ENCODE measurements at regions not wholly inside any gene's neighbourhood (a gene's known extent, or its start where the extent isn't known, plus 50 kb on each side); places are given as distances from the start of the nearest gene placed in this dataset.

DNA sequence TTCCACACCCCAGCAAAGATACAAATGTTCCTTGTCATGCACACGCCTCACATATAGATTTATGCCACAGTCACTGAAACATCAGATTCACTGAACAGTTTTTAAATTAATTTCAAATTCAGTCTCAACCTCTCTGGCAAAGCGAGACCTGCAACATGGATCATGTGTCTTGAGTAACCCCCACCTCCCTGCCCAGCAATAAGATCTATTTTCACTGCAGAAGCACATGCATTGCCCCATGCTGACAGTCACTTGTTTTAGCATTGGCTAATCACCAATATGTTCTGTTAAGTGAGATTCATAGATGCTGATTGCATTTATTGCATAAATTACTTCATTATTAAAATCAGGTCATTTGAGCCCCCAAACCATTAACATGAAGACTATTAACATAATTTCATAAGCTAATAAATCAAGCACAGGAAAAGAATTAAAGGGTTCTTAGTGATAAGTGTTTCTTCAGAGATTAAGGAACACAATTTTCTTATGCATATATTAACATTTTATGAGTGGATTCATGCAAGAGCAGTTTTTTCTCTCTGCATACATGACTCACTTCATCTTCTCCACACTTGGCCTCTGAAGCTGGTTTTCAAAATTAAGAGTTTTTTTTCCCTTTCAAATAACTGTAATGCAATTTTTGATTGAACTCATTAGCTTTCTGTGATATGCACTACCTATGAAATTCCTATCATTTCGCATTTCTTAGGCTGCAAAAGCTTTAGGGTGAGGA lies 173.2 kb upstream of the SOX4 start:
- DNase-seq (ENCODE audit: low read depth in 4 of 4, low spot score in 3 of 4), result no peak

DNA sequence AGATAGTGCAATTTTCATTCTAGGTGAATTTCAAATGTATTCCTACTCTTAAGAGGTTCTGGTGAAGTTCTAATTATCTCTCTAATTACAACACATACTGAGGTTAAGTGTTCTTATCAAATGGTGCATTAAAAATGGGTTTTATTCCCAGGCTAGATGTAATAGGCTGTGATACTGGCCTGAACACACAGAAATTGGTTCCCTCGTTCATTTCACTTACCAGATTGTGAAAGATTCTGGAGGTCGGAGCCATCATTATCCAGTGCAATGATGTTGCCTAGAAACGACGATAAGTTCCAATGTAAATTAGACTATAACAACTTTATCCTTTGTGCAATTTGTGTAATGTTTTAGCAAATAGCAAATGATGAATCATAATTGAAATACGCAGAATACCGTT lies 172.6 kb upstream of the SOX4 start:
- DNase-seq (ENCODE audit: low read depth in 4 of 4, low spot score in 3 of 4), result no peak

DNA sequence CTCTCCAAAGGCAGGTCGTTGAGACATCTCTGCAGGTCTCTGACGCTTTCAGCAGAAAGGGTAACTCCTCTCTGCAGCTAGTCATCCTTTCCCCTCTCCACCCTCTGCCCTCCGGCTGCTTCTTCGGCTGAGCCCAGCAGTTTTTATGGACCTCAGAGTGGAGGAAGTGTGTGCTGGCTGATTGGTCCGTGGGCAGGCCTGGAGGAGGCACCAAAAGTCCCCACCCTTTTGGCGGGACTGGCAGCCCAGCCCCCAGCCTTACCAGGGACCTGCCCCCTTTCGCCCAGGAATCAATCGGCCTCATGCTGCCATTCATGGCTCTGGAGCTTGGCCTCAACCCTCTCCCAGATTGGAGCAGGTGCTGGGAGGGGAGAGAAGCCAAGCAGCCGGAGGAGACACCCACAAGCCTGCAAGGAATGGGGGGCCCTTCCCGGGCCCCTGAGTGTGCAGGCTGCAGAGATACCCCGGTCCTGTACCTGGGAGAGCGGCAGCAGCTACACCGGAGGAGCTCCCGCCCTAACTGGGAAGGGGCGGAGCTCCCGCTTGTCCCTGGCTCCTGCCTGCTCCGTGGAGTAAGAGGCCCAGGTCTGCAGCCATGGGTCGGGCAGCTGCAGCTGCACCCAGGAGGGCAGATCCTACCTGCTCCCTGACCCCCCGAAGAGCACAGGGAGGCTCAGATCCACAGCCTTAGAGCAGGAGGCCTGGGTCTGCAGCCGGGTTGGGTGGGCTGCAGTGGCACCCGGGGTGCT lies 170.3 kb upstream of the SOX4 start:
- DNase-seq (ENCODE audit: low read depth in 4 of 4, low spot score in 3 of 4), result no peak

DNA sequence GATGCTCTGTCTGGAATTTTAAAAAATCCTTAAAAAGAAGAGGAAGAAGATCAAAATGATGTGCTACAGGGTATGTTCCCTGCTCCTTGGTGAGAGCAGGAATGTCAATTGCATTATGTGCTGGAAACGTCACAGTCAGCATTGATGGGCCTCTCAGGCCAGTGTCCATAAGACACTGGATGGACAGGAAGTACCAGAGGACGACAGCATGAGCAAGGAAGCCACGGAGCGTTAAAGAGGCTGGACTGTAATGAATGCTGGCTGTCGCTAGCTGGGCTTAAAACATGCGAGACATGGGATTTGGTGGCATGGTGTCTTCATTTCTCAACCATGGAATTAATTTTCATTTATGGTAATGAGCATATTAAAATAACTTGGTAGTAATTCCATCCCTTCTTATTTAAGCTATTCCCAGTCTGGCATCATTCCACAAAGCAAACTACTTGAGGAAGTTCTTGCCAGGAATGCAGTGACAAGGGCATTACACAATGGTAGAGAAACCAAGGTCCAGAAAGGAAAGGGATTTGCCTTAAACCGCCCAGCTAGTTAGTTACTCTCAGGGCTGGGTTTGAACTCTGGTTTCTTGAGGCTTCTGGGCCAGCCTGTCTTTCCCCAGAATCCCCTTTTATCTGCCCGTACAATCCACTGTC lies 166.6 kb upstream of the SOX4 start:
- DNase-seq (ENCODE audit: low read depth in 4 of 4, low spot score in 3 of 4), result no peak

DNA sequence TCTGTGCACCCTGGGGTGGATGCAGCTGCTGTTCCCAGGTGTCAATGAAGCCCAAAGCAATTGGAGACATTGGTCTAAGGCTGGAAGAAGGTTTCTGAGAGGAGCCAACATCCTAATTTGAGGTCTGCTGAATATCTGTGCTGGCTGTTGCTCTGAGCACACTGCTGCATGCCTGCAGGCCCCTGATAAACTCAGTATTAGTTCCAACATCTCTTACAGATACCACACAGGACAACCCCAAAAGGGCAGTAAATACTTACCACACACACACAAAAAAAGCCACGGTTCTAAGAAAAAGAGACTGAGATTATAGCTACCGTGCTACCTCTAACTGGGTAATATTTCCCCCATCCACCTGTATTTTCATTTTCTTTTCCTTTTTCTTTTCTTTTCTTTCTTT lies 164.3 kb upstream of the SOX4 start:
- DNase-seq (ENCODE audit: low read depth in 4 of 4, low spot score in 3 of 4), result no peak

DNA sequence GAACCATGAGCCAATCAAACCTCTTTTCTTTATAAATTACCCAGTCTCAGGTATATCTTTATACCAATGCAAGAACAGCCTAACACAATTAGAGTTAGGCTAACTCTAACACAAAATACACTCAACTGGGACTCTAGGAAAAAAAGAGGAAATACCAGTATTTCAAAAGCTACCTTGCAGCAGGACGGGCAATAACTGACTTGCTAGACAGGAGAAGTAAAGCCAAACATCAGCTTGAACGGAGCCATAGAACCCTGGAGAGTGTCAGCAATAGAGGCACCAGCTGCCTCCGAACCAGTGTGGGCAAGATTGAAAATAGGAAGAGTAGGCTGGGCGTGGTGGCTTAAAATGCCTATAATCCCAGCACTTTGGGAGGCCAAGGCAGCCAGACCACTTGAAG lies 162.0 kb upstream of the SOX4 start:
- no peak for DNase-seq (ENCODE audit: low read depth in 4 of 4, low spot score in 3 of 4)

DNA sequence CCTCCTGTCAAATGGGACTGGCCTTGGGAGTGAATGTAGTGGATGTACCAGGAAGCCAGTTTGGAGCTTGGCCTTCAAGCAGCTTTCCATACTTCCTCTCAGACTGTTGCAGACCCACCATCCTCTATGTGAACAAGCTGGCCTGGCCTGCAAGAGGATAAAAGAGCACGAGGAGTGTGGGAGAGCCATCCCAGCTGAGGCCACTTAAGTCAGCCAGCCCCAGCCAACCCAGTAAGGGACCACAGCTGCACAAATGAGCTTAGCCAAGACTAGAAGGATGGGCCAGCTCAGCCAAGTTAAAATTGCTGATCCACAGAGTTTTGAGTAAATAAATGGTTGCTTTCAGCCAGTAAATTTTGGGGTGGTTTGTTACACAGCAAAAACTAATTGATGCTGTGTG lies 156.9 kb upstream of the SOX4 start:
- no peak for DNase-seq (ENCODE audit: low read depth in 4 of 4, low spot score in 3 of 4)

DNA sequence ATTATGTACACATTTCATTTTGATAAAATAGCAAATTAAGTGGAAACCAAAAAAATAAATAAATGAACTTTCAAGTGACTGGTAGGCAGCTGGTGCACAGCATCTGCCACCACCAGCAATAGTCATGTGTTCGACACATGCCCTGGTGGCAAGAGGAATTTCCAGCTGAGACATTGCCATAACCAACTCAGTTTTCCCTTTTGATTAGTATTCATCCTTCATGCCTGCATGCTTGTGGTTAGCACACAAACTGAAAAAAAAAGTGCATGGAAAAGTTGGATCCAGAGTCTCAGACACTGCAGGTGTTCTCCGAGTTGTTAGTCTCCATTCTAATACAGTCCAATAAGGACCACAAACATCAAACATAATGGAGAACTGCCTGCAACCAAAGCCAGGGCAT lies 156.0 kb upstream of the SOX4 start:
- DNase-seq (ENCODE audit: low read depth in 4 of 4, low spot score in 3 of 4), result no peak

DNA sequence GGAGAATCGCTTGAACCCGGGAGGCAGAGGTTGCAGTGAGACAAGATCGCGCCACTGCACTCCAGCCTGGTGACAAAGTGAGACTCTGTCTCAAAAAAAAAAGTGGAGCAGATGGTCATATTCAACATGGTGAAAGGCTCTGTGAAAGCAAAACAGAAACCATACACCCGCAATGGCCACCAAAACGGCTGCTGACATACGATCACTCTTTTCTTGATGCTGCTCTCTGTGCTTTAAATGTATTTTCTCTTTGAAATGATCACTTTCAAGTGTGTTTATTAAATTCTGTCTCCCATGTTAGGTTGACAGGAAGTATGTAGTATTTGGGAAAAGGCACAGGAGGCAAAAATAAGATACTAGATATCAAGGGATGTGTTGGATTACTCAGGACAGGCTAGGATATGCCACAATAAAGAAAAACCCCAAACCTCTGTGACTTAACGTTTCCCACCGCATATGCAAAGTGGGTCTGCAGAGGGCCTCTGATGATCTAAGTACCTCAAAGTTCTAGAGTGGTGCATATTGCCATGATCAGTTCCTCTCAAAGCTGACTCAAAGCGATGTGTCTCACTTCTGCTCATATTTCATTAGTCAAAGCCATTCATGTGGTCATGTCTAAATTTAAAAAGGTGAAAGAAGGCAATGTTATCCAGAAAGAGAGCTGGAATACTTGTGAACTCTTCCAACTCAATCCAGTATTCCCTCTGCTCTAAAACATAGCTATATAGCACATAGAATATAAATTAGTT lies 155.1 kb upstream of the SOX4 start:
- no peak for DNase-seq (ENCODE audit: low read depth in 4 of 4, low spot score in 3 of 4)

DNA sequence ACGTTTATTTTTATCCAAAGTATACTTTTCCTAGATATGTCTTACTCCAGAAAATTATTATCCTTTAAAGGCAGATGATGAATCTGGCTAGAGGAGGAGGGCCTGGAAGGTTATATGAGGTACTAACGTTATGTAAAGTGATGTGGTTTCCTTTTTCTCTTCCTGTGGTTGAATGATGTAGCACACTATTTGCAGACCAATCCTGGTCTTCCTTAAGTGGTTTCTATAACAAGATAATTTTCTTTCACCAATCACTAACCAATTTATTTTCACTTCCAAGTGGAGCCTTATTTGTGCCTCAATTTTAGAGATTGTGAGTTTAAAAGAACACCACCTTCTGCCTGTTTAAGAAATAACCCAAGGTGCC lies 154.6 kb upstream of the SOX4 start:
- no peak for DNase-seq (ENCODE audit: low read depth in 4 of 4, low spot score in 3 of 4)

DNA sequence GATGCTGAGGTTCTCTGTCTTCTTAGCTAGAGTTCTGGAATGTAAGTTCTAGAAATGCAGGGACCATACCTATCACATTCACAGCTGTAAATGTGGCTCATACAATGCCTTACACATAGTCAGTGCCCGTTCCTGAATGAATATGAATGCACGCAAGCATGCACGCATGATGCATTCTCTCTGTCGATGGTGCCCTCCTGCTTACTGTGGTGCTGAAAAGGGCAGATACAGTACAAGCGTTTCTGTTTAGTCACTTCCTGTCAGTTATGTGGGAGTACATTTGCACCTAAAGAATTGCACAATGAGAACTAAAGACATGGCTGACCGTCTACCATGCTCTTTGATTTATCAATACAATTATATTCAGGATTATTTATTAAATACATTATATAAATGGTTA lies 152.2 kb upstream of the SOX4 start:
- DNase-seq (ENCODE audit: low read depth in 4 of 4, low spot score in 3 of 4), result no peak

DNA sequence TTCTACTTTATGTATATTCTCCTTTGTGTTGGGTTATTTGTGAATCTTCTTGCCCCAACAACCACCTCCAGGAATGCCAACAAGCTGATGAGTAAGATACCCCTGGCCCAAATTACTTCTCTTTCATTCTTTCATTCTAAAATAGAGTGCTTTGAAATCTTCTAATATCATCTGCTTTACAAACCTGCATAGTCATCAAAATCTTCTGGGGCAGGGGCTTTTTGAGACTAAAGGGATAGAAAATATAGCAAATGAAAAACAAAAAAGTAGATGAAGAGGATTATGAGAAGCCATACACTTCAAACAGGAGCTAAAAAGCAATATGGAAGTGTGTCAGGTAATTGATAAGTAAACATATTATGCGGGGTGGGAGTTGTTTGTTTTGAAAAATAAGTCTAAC lies 150.7 kb upstream of the SOX4 start:
- no peak for DNase-seq (ENCODE audit: low read depth in 4 of 4, low spot score in 3 of 4)

DNA sequence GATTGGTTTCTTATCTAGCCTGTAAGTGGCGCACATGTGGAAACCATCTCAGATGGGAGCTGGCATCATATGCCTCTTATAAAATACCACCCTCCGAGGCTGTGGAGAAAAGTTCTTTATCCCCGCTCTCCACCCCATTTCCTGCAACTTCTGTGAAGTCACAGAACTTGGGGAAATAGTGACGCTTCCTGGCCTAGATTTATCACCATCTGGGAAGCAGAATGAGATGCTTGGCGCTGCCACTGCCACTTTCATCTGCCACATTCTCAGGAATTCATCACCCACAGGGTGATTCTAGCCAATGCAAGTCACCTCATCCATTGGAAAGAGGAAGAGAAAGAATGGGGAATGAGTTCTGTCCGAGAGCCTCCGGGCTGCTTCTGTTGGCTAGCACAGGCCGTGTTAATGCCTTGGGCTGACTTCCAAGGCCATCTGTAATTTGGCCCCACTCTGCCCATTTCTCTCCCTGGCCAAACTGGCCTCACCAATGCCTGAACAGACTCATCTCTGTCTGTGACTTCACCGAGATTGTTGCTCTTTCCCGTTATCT lies 148.8 kb upstream of the SOX4 start:
- no peak for DNase-seq (ENCODE audit: low read depth in 4 of 4, low spot score in 3 of 4)

DNA sequence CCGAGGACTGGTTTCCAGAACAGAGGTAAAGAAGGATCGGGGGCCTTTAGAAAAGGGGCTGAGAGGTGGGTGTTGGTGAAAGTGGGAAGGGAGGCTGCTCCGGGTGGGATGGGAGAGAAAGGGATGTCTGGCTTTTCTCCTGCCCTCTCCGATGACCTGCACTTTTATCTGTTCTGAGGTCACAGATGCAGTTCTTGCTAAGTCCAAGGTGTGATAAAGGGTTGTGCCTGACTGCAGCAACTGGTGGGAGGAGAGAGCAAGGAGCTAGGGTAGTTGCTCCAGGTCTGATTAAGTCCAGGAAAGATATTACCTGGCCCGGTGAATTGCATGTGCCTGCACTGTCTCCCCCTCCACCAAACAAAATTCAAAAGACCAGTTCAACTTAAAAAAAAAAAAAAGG lies 145.6 kb upstream of the SOX4 start:
- DNase-seq (ENCODE audit: low read depth in 4 of 4, low spot score in 3 of 4), result no peak

DNA sequence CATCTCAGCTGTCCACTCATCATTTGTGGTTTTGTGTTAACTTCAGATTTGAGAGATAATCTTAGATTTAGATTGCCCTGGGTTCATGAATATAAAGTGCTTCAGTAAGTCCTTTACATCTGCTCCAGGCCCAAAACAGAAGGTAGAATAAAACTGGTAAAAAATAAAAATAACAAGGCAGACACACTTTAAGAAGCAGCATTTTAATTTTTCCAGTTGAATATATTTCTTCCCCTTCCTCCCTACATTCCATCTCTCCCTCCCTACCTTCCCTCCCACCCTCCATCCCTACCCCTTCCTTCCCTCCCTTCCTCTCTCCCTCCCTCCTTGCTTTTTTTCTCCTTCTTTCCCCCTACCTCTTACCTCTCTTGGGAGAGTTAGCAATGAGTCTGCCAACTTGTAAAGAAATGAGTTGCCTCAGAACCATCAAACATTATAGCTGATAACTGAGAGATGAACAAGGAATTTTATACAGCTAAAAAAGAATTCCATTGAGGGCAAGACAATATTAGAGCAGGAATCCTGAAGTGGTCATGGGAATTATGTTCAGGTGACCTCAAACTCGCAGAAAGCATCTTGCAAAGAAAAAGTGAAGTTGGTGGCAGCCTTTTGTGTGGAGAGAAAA lies 145.0 kb upstream of the SOX4 start:
- no peak for DNase-seq (ENCODE audit: low read depth in 4 of 4, low spot score in 3 of 4)

DNA sequence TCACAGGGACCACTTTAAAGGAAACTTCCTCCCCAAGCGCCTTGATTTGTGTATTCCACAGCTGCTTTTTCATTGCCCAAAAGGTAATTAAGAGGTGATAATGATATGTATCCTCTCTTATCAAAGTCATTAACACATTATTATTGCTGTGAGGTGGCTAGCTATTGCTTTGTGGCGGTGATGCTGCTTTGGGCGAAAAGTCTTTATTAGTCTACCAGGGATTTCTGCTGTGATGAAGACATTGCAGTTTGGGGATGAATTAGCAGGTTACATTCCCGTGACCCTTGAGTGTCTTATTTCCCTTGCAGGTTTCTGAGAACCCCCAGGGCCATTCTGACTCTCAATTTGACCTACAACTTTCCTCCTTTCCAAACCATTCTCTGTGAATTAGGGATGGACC lies 143.4 kb upstream of the SOX4 start:
- no peak for DNase-seq (ENCODE audit: low read depth in 4 of 4, low spot score in 3 of 4)

DNA sequence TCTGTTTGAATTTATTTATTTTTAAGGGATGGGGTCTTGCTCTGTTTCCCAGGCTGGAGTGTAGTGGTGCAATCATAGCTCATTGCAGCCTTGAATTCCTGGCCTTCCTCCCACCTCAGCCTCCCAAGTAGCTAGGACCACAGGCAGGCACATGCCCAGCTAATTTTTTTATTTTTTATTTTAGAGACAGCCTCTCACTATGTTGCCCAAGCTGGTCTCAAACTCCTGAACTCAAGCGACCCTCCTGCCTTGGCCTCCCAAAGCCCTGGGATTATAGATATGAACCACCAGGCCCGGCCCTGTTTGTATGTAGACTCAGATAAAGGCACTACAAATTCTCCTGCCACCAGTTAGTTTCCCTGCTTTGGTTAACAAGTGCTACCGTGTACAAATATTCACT lies 142.9 kb upstream of the SOX4 start:
- no peak for DNase-seq (ENCODE audit: low read depth in 4 of 4, low spot score in 3 of 4)

DNA sequence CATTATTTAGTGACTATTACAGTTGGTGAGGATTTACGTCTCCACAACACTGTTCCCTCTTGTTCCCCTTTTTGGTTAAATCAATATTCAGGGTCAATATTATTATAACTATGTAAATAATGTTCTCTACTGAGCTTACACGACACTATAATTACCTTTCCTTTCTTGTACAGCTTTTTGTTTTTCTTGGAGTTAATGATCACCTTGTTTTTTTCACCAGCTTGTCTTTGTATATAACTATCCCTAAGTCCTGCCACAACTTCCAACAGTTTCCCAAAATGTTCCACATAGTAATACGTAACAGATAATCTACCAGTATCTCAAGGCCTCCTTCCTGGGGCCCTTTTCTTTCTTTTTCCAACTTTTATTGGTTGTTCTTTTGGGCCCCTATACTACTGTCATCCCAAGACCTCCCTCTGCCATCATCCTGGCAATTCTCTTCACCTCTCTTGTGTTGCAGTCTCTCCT lies 142.0 kb upstream of the SOX4 start:
- no peak for DNase-seq (ENCODE audit: low read depth in 4 of 4, low spot score in 3 of 4)

DNA sequence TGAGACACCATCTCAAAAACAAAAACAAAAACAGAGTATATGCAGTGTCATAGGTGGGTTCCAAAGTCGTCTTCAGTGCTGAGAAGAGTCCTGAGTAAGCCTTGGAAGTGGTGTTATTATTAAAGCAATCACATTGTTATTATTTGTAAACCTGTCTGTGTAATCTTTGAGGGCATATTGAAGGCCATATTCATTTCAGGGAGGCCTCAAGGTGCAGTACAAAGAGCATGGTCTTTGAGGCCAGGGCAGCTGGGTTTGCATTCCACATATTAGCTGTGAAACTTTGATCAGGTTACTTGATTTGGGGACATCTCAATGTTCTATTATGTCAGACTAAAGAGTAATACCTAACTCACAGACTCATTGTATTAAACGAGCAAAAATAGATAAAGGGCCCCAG lies 139.3 kb upstream of the SOX4 start:
- DNase-seq (ENCODE audit: low read depth in 4 of 4, low spot score in 3 of 4), result no peak

DNA sequence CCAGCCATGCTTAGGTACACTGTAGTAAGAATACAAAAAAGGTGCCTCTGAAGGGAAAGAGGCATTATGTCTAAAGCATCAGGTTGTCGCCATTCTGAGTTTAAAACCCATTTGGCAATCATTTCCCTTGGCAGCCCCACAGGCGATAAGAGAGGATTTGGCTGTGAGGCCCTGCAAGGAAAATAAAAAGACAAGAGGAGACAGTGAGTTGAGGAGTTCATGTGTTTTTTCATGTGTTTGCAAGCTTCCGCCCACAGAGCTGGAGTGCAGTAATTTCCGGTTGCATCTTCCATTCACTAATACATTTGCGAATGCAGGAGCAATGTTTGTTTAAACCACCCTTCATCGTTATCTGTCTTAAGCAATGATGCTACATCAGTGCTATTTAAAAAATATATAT lies 138.5 kb upstream of the SOX4 start:
- DNase-seq (ENCODE audit: low read depth in 4 of 4, low spot score in 3 of 4), result no peak

DNA sequence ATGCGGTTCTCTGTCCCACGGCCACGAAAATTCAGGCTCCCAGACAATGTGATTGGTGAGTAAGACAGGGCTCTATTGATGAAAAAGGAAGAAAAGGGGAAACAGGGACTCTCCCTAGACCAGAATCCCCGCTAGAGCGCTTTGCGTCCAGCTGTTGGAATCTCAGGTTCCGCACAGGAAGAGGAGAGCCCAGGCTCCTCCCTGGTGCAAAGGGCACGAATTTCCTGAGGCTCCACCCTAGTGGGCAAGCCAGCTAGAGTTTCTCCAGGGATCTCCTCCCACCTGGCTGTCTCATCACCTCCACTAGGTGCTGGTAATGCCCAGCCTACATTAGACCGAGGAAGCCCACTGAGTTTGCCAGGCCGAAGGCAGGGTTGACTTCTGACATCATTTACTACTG lies 135.9 kb upstream of the SOX4 start:
- no peak for DNase-seq (ENCODE audit: low read depth in 4 of 4, low spot score in 3 of 4)

All from left renal pelvis (tissue), 4 donors.